ENCODE measurements at regions not wholly inside any gene's neighbourhood (a gene's known extent, or its start where the extent isn't known, plus 50 kb on each side); places are given as distances from the start of the nearest gene placed in this dataset.
"Not testable (repeated sequence)": the region's sequence is repeated elsewhere in the genome, so short reads cannot be mapped to it uniquely, and the experiment has no call there.

- TF ChIP-seq CTCF, POLR2A (IDR thresholded peaks at IDR 0.05): not testable (repeated sequence)
These were observed 124.8 kb downstream of the GOSR1 start for GRCh38 chr17:30601984-30602383.

Data from tibial nerve (tissue), 3 donors.